ENCODE measurements at regions not wholly inside any gene's neighbourhood (a gene's known extent, or its start where the extent isn't known, plus 50 kb on each side); places are given as distances from the start of the nearest gene placed in this dataset.
"Not testable (repeated sequence)": the region's sequence is repeated elsewhere in the genome, so short reads cannot be mapped to it uniquely, and the experiment has no call there.

DNA sequence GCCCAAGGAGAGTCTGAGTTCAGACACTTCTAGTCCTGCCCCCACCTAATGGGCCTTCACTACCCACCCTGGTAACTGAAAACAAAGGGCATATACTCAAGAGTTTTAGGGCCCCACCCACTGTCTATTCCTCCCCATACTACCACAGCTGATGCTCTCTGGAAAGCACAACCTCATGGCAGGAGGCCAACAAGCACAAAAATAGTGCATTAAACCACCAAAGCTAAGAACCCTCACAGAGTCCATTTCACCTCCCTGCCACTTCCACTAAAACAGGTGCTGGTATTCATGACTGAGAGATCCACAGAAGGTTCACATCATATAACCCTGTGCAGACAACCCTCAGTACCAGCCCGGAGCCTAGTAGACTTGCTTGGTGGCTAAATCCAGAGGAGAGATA, 132.1 kb upstream of the ADGRB3 start:
- H3K27me3 ChIP-seq (ENCODE audit: insufficient read depth in 3 of 3, low read length in 2 of 3): no peaks in the 10 kb centered on the region
- DNase-seq (no peak), ATAC-seq (no peak)
- no peaks in the 10 kb centered on the region for H3K4me1 ChIP-seq
- TF ChIP-seq, protein P1, sequence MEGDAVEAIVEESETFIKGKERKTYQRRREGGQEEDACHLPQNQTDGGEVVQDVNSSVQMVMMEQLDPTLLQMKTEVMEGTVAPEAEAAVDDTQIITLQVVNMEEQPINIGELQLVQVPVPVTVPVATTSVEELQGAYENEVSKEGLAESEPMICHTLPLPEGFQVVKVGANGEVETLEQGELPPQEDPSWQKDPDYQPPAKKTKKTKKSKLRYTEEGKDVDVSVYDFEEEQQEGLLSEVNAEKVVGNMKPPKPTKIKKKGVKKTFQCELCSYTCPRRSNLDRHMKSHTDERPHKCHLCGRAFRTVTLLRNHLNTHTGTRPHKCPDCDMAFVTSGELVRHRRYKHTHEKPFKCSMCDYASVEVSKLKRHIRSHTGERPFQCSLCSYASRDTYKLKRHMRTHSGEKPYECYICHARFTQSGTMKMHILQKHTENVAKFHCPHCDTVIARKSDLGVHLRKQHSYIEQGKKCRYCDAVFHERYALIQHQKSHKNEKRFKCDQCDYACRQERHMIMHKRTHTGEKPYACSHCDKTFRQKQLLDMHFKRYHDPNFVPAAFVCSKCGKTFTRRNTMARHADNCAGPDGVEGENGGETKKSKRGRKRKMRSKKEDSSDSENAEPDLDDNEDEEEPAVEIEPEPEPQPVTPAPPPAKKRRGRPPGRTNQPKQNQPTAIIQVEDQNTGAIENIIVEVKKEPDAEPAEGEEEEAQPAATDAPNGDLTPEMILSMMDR (IDR thresholded peaks at IDR 0.05): no peak
- intact Hi-C loops (cut with DNase I): no loop called here
- H3K9me3 ChIP-seq: no peaks in the 10 kb centered on the region
- H3K27ac ChIP-seq: no peak overlapping the region
- no peaks in the 10 kb centered on the region for H3K36me3 ChIP-seq (ENCODE audit: insufficient read depth in 1 of 2, low read depth in 1 of 2)
- no peak overlapping the region for H3K4me3 ChIP-seq
- WGBS, 3 donors: 84 to 95% (median 90%) methylated on average over 1 of the region's 1 CpG

DNA sequence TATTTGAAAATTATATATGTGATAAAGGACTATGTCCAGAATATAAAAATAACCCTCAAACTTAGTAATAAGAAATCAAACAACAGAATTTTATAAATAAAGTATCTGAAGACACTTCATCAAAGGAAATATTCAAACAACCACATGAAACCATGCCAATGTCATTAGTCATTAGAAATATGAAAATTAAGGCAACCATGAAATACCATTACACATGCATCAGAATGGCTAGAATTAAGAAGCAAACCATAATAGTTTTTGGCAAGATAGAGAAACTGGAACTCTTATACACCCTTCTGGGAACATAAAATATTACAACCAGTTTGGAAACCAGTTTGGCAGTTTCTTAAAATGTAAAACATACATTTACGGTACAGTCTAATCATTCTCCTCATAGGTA, 137.2 kb upstream of the ADGRB3 start:
- ATAC-seq: no peak
- TF ChIP-seq, protein P1 (IDR thresholded peaks at IDR 0.05): no peak
- Histone ChIP-seq H3K4me3 (no peak overlapping the region), H3K27ac (no peak overlapping the region), H3K27me3 (ENCODE audit: insufficient read depth in 3 of 3, low read length in 2 of 3) (no peaks in the 10 kb centered on the region), H3K36me3 (ENCODE audit: insufficient read depth in 1 of 2, low read depth in 1 of 2) (no peaks in the 10 kb centered on the region), H3K9me3 (no peaks in the 10 kb centered on the region), H3K4me1 (no peaks in the 10 kb centered on the region)
- no peak for DNase-seq
- intact Hi-C loops (cut with DNase I): no loop called here
- WGBS, 3 donors: 74 to 82% (median 75%) methylated on average over 1 of the region's 1 CpG

DNA sequence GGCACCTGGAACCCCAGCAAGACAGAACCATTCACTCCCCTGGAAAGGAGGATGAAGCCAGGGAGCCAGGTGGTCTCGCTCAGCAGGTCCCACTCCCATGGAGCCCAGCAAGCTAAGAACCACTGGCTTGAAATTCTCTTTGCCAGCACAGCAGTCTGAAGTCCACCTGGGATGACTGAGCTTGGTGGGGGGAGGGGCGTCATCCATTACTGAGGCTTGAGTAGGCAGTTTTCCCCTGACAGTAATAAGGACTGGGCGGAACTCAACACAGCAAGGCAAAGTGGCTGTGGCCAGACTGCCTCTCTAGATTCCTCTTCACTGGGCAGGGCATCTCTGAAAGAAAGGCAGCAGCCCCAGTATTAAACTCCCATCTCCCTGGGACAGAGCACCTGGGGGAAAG, 140.2 kb upstream of the ADGRB3 start:
- H3K4me3 ChIP-seq; intact Hi-C loops (cut with DNase I); H3K27me3 ChIP-seq (ENCODE audit: insufficient read depth in 3 of 3, low read length in 2 of 3); H3K4me1 ChIP-seq; ATAC-seq; DNase-seq; H3K36me3 ChIP-seq (ENCODE audit: insufficient read depth in 1 of 2, low read depth in 1 of 2); H3K27ac ChIP-seq; H3K9me3 ChIP-seq: not testable (repeated sequence)
- 88 to 91% (median 90%) methylated on average over 3 of the region's 3 CpGs for WGBS, 3 donors

DNA sequence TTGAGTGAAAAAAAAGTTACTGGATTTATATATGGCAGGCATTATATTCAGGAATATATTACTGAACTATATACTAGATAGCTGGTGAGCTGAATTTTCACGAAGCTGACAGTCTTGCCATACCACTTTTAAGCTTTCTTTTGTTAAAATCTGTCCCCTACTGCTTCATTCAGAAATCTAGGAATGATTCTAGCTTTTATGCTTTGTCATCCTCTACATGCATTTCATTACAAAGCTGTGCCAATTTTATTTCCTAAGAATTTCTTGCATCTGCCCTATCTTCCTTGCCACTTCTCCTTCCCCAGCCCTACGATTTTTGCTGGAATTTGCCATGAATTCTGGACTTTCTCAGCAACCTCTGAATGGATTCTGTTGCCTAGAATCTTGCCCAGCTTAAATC, 158.5 kb upstream of the ADGRB3 start:
- Histone ChIP-seq H3K4me1 (no peaks in the 10 kb centered on the region), H3K27ac (no peak overlapping the region), H3K4me3 (no peak overlapping the region), H3K27me3 (ENCODE audit: insufficient read depth in 3 of 3, low read length in 2 of 3) (no peaks in the 10 kb centered on the region), H3K36me3 (ENCODE audit: insufficient read depth in 1 of 2, low read depth in 1 of 2) (no peaks in the 10 kb centered on the region), H3K9me3 (no peaks in the 10 kb centered on the region)
- ATAC-seq (no peak), DNase-seq (no peak)
- TF ChIP-seq, protein P1 (IDR thresholded peaks at IDR 0.05): no peak
- WGBS, 3 donors: 44 to 50% (median 49%) methylated on average over 2 of the region's 2 CpGs
- intact Hi-C loops (cut with DNase I): no loop called here

DNA sequence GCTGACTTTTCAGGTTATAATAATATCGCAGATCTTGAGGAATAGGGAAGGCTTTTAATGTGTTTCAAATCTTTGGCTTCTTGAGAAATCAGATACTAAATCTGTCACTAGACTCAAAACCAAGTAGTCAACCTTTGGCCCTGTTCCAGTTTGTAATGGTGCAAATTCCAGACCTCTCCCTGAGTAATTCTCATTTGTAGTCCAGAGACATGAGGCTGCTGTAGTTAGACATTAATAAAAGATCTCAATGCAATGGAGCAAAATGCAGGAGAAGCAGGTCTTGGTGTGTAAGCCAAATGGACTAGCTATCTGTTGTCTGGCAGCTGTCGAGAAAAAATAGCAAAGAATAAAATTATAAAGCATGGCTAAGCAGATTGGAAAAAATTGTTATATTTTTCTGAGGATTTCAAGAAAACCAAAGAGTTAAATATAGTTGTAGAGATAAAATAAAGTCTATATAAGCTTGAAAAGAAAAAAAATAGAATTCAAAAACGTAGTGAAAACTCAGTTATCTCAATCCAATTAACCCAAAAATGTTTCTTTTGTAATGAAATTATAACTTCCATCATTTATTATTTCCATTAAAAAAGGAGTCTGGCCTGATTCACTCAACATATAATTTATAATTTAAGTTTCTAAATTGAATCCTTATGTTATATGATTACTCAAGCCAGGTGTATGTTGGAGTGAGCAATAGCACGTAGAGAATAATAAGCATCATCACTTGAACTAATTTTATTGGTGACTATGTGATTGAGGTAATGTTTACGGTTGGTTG, 161.5 kb upstream of the ADGRB3 start:
- intact Hi-C loops (cut with DNase I): no loop called here
- TF ChIP-seq, protein P1 (IDR thresholded peaks at IDR 0.05): no peak
- Histone ChIP-seq H3K4me3 (no peak overlapping the region), H3K27ac (no peak overlapping the region), H3K36me3 (ENCODE audit: insufficient read depth in 1 of 2, low read depth in 1 of 2) (no peaks in the 10 kb centered on the region), H3K9me3 (no peaks in the 10 kb centered on the region), H3K27me3 (ENCODE audit: insufficient read depth in 3 of 3, low read length in 2 of 3) (no peaks in the 10 kb centered on the region), H3K4me1 (no peaks in the 10 kb centered on the region)
- DNase-seq (no peak), ATAC-seq (no peak)
- 55 to 61% (median 61%) methylated on average over 5 of the region's 5 CpGs for WGBS, 3 donors
